ENCODE measurements at regions not wholly inside any gene's neighbourhood (a gene's known extent, or its start where the extent isn't known, plus 50 kb on each side); places are given as distances from the start of the nearest gene placed in this dataset.

DNA sequence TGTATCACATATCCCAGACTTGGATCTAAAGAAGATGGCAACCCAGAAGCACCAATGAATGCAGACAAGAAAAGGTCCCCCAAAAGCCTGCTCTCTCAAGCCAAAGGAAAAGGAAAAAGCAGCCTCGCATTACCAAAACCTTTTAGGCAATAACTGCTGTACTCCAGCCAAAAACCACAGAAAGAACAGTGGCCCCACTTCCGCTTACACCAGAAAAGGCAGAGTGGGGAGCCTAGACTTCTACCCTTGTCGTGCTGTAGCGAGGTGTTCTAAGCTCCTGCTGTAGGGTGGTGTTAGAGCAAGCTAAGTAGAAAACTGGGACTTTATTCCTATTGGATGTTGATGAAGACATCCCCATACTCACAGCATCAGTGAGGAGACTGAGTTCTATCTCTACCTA, 244.0 kb upstream of the RXFP2 start:
- TF ChIP-seq ZBTB7A (IDR thresholded peaks at IDR 0.05; ENCODE audit: low read depth) (no peak), FOXM1 (IDR thresholded peaks at IDR 0.05; ENCODE audit: borderline replicate concordance, low read depth) (no peak), TEAD4 (IDR thresholded peaks at IDR 0.05) (no peak), TAF1 (IDR thresholded peaks at IDR 0.05; ENCODE audit: low read depth) (no peak)
- TF ChIP-seq, protein P1, sequence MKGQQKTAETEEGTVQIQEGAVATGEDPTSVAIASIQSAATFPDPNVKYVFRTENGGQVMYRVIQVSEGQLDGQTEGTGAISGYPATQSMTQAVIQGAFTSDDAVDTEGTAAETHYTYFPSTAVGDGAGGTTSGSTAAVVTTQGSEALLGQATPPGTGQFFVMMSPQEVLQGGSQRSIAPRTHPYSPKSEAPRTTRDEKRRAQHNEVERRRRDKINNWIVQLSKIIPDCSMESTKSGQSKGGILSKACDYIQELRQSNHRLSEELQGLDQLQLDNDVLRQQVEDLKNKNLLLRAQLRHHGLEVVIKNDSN (IDR thresholded peaks at IDR 0.05) = no peak

DNA sequence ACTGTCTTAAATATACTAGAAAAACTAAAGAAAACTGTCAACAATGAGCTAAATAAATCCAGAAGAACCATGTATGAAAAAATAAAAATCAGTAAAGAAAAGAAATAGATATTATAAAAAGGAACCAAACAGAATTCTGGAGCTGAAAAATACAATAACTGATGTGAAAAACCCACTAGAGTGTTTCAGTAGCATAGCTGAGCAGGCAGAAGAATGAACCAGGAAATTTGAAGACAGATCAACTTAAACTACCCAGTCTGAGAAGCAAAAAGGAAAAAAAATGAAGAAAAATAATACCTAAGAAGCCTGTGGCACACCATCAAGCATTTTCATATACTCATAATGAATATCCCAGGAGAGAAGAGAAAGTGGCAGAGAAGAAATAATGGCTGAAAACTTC, 240.1 kb upstream of the RXFP2 start:
- TF ChIP-seq TAF1 (IDR thresholded peaks at IDR 0.05; ENCODE audit: low read depth) (no peak), FOXM1 (IDR thresholded peaks at IDR 0.05; ENCODE audit: borderline replicate concordance, low read depth) (no peak), EGR1 (IDR thresholded peaks at IDR 0.05) (no peak), RAD21 (IDR thresholded peaks at IDR 0.05; ENCODE audit: low read depth) (no peak), NFIC (IDR thresholded peaks at IDR 0.05) (no peak), CREB1 (IDR thresholded peaks at IDR 0.05; ENCODE audit: low read depth) (no peak), TCF12 (IDR thresholded peaks at IDR 0.05; ENCODE audit: low read depth) (no peak)
- TF ChIP-seq, protein P2, sequence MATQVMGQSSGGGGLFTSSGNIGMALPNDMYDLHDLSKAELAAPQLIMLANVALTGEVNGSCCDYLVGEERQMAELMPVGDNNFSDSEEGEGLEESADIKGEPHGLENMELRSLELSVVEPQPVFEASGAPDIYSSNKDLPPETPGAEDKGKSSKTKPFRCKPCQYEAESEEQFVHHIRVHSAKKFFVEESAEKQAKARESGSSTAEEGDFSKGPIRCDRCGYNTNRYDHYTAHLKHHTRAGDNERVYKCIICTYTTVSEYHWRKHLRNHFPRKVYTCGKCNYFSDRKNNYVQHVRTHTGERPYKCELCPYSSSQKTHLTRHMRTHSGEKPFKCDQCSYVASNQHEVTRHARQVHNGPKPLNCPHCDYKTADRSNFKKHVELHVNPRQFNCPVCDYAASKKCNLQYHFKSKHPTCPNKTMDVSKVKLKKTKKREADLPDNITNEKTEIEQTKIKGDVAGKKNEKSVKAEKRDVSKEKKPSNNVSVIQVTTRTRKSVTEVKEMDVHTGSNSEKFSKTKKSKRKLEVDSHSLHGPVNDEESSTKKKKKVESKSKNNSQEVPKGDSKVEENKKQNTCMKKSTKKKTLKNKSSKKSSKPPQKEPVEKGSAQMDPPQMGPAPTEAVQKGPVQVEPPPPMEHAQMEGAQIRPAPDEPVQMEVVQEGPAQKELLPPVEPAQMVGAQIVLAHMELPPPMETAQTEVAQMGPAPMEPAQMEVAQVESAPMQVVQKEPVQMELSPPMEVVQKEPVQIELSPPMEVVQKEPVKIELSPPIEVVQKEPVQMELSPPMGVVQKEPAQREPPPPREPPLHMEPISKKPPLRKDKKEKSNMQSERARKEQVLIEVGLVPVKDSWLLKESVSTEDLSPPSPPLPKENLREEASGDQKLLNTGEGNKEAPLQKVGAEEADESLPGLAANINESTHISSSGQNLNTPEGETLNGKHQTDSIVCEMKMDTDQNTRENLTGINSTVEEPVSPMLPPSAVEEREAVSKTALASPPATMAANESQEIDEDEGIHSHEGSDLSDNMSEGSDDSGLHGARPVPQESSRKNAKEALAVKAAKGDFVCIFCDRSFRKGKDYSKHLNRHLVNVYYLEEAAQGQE (IDR thresholded peaks at IDR 0.05; ENCODE audit: low read depth) = no peak
- TF ChIP-seq, protein P1 (IDR thresholded peaks at IDR 0.05) = no peak

DNA sequence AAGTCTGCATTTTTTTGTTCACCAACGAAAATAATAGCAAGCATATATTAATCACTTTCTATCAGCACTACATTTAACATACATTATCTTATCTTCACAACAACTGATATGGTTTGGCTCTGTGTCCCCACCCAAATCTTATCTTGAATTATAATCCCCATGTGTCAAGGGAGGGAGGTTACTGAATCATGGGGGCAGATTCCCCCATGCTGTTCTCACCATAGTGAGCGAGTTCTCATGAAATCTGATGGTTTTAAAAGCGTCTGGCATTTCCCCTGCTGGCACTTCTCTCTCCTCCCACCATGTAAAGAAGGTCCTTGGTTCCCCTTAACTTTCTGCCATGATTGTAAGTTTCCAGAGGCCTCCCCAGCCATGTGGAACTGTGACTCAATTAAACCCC, 235.7 kb upstream of the RXFP2 start:
- TF ChIP-seq FOXM1 (IDR thresholded peaks at IDR 0.05; ENCODE audit: borderline replicate concordance, low read depth) (no peak), YY1 (IDR thresholded peaks at IDR 0.05; ENCODE audit: low read depth) (no peak), RAD21 (IDR thresholded peaks at IDR 0.05; ENCODE audit: low read depth) (no peak), CREB1 (IDR thresholded peaks at IDR 0.05; ENCODE audit: low read depth) (no peak), TAF1 (IDR thresholded peaks at IDR 0.05; ENCODE audit: low read depth) (no peak), ZBTB7A (IDR thresholded peaks at IDR 0.05; ENCODE audit: low read depth) (no peak), EGR1 (IDR thresholded peaks at IDR 0.05) (no peak), NFIC (IDR thresholded peaks at IDR 0.05) (no peak), TEAD4 (IDR thresholded peaks at IDR 0.05) (no peak), TCF12 (IDR thresholded peaks at IDR 0.05; ENCODE audit: low read depth) (no peak), CEBPB (IDR thresholded peaks at IDR 0.05) (no peak), EP300 (IDR thresholded peaks at IDR 0.05; ENCODE audit: borderline replicate concordance) (no peak)
- TF ChIP-seq, protein P2 (IDR thresholded peaks at IDR 0.05; ENCODE audit: low read depth) = no peak
- TF ChIP-seq, protein P1 (IDR thresholded peaks at IDR 0.05) = no peak
- TF ChIP-seq, protein P3, sequence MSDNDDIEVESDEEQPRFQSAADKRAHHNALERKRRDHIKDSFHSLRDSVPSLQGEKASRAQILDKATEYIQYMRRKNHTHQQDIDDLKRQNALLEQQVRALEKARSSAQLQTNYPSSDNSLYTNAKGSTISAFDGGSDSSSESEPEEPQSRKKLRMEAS (IDR thresholded peaks at IDR 0.05) = no peak

DNA sequence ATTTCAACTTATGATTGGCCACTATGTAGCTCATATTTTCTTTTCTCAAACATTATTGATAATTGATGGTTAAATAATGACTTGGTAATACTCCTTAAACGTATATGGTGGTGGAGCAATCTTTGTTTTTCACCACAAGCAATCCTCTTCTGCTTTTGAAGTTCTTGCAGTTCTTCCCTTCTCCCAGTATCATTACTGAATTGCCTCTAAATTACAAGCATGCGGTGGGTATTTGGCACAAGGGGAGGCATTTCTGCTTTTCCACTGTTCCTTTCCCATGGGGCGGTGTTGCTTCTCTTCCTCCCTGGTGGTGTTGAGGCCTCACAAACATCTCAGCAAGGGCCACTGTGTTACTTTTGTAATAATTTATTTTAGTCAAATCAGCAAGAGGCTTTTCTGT, 234.4 kb upstream of the RXFP2 start:
- TF ChIP-seq, protein P3 (IDR thresholded peaks at IDR 0.05) = no peak
- TF ChIP-seq EP300 (IDR thresholded peaks at IDR 0.05; ENCODE audit: borderline replicate concordance) = no peak
- no peak for TF ChIP-seq NFIC (IDR thresholded peaks at IDR 0.05)
- no peak for TF ChIP-seq RAD21 (IDR thresholded peaks at IDR 0.05; ENCODE audit: low read depth)
- TF ChIP-seq, protein P1 (IDR thresholded peaks at IDR 0.05) = no peak
- TF ChIP-seq ZBTB7A (IDR thresholded peaks at IDR 0.05; ENCODE audit: low read depth) = no peak
- TF ChIP-seq EGR1 (IDR thresholded peaks at IDR 0.05) = no peak
- TF ChIP-seq TAF1 (IDR thresholded peaks at IDR 0.05; ENCODE audit: low read depth) = no peak
- TF ChIP-seq TCF12 (IDR thresholded peaks at IDR 0.05; ENCODE audit: low read depth) = no peak
- TF ChIP-seq CEBPB (IDR thresholded peaks at IDR 0.05) = no peak
- TF ChIP-seq YY1 (IDR thresholded peaks at IDR 0.05; ENCODE audit: low read depth) = no peak
- TF ChIP-seq TEAD4 (IDR thresholded peaks at IDR 0.05) = no peak
- no peak for TF ChIP-seq CREB1 (IDR thresholded peaks at IDR 0.05; ENCODE audit: low read depth)
- TF ChIP-seq, protein P2 (IDR thresholded peaks at IDR 0.05; ENCODE audit: low read depth) = no peak
- no peak for TF ChIP-seq FOXM1 (IDR thresholded peaks at IDR 0.05; ENCODE audit: borderline replicate concordance, low read depth)
